HepG2 (cell line): ENCODE measurements at regions not wholly inside any gene's neighbourhood (a gene's known extent, or its start where the extent isn't known, plus 50 kb on each side); places are given as distances from the start of the nearest gene placed in this dataset.

Experiments used
- ATAC-seq: fragments of 200-7000 bp; cut with Tn5 transposase; 3 replicates; pipeline ENCODE4 v1.9.1; 2020; ENCODE audit warnings: mild to moderate bottlenecking, moderate library complexity
- BruUV-seq: library from RNA; stranded (reverse); fragments of 400-500 nt; replicated peaks from 2 replicates; lab custom pipeline; 2021; lab: Mats Ljungman, UMichigan
- CTCF ChIA-PET: fragments of 300-600 bp; formaldehyde crosslinking; extraction: SDS; loops from one replicate; lab custom pipeline; 2021; ENCODE audit warnings: low total read pairs, inconsistent platforms, low intra/inter-chr PET ratio; lab: Yijun Ruan, JAX
- POLR2A ChIA-PET: fragments of 350-600 bp; sonication (Branson Sonifier 250); formaldehyde crosslinking; loops from one replicate; lab custom pipeline; 2020; ENCODE audit warnings: antibody characterized with exemption, inconsistent platforms; lab: Yijun Ruan, JAX
- DNase-seq: peaks from one replicate; pipeline ENCODE4 v3.0.0-alpha.2; 2015; ENCODE audit warnings: low spot score
- FAIRE-seq: peaks from 3 replicates; lab custom pipeline; 2011; peaks lifted over from hg19 to GRCh38; lab: Jason Lieb, UNC
- H2AFZ ChIP-seq: one replicate; pipeline ENCODE4 v1.6.1; 2011; ENCODE audit warnings: low read length, inconsistent platforms
- H3K27ac ChIP-seq: fragments of 300-600 bp; 3 replicates; pipeline ENCODE4 v1.8.0; 2011; ENCODE audit warnings: mixed run types, mild to moderate bottlenecking, mixed read lengths, low read length, inconsistent platforms; ENCODE audit not compliant: insufficient read depth; ENCODE audit errors: extremely low read length
- H3K27me3 ChIP-seq, 2 experiments: fragments of 200-600 bp in 1 of 2; 2 replicates in 1 of 2; 3 replicates in 1 of 2; pipeline versions ENCODE4 v1.6.0 to v1.8.0; 2011; ENCODE audit warnings: low read length in 2 of 2, mild to moderate bottlenecking in 2 of 2, moderate library complexity in 2 of 2, inconsistent platforms in 1 of 2; ENCODE audit not compliant: insufficient read depth in 2 of 2, control insufficient read depth in 1 of 2
- H3K36me3 ChIP-seq, 2 experiments: fragments of 200-600 bp in 1 of 2; replicated peaks in 1 of 2; 2 replicates in 1 of 2; 3 replicates in 1 of 2; pipeline versions ENCODE4 v1.5.1 to v1.8.0; 2011; ENCODE audit warnings: low read length in 2 of 2, inconsistent platforms in 1 of 2; ENCODE audit not compliant: insufficient read depth in 2 of 2, control insufficient read depth in 1 of 2
- H3K4me1 ChIP-seq: 2 replicates; pipeline ENCODE4 v1.5.1; 2012; ENCODE audit warnings: low read length, inconsistent platforms; ENCODE audit not compliant: insufficient read depth
- H3K4me2 ChIP-seq: 2 replicates; pipeline ENCODE4 v1.6.0; 2011; ENCODE audit warnings: low read depth, low read length, inconsistent platforms
- H3K4me3 ChIP-seq, 3 experiments: fragments of 200-600 bp in 1 of 3; sonication (generic), shearing (Covaris generic) in 1 of 3; replicated peaks in 1 of 3; 2 replicates each; pipeline ENCODE4 v1.5.1; 2011 to 2016; ENCODE audit warnings: low read length in 3 of 3, inconsistent platforms in 2 of 3, low read depth in 2 of 3, mild to moderate bottlenecking in 2 of 3, control low read depth in 1 of 3, mixed read lengths in 1 of 3; ENCODE audit not compliant: insufficient read depth in 1 of 3
- H3K79me2 ChIP-seq: one replicate; pipeline ENCODE4 v1.6.1; 2011; ENCODE audit warnings: low read length, inconsistent platforms; ENCODE audit not compliant: insufficient read depth
- H3K9ac ChIP-seq: 2 replicates; pipeline ENCODE4 v1.6.0; 2011; ENCODE audit warnings: mild to moderate bottlenecking, low read depth, low read length, inconsistent platforms; ENCODE audit not compliant: insufficient read depth
- H3K9me3 ChIP-seq: 2 replicates; pipeline ENCODE4 v1.5.1; 2012; ENCODE audit warnings: mild to moderate bottlenecking, low read length
- H4K20me1 ChIP-seq: 2 replicates; pipeline ENCODE4 v1.6.0; 2011; ENCODE audit warnings: inconsistent platforms, mild to moderate bottlenecking, low read length, moderate library complexity; ENCODE audit not compliant: insufficient read depth
- BCL6 ChIP-seq: IDR thresholded peaks from 2 replicates; pipeline ENCODE4 v1.6.1; 2016; ENCODE audit warnings: missing genetic modification reagents, missing compliant biosample characterization
- BHLHE40 ChIP-seq: IDR thresholded peaks from 2 replicates; pipeline ENCODE4 v1.6.1; 2011; ENCODE audit warnings: low read length, improper control_type of control experiment
- CEBPB ChIP-seq: IDR thresholded peaks from 2 replicates; pipeline ENCODE4 v1.6.1; 2011; ENCODE audit warnings: low read depth, low read length, improper control_type of control experiment, borderline replicate concordance
- ELF4 ChIP-seq: sonication (generic); formaldehyde crosslinking; IDR thresholded peaks from 2 replicates; pipeline ENCODE4 v1.5.0; 2020; ENCODE audit warnings: missing genetic modification reagents, mild to moderate bottlenecking, moderate library complexity, borderline replicate concordance
- FOSL2 ChIP-seq: sonication (generic); formaldehyde crosslinking; IDR thresholded peaks from 2 replicates; pipeline ENCODE4 v1.4.0; 2020; ENCODE audit warnings: missing genetic modification reagents
- FOXA1 ChIP-seq, 2 experiments: fragments of 450-650 bp in 1 of 2; sonication (generic) in 1 of 2; formaldehyde crosslinking in 1 of 2; IDR thresholded peaks; 2 replicates each; pipeline versions ENCODE4 v1.4.0 to v1.6.1; 2016 to 2020; ENCODE audit warnings: missing genetic modification reagents in 1 of 2
- GABPB1 ChIP-seq: IDR thresholded peaks from 2 replicates; pipeline ENCODE4 v1.6.1; 2016; ENCODE audit warnings: mild to moderate bottlenecking, missing genetic modification reagents, moderate library complexity, missing compliant biosample characterization
- GPN1 ChIP-seq: sonication (generic); formaldehyde crosslinking; IDR thresholded peaks from 2 replicates; pipeline ENCODE4 v1.5.1; 2020; ENCODE audit warnings: missing genetic modification reagents, borderline replicate concordance
- HNF4G ChIP-seq, 2 experiments: sonication (generic) in 1 of 2; formaldehyde crosslinking in 1 of 2; IDR thresholded peaks; 2 replicates each; pipeline versions ENCODE4 v1.4.0 to v1.6.1; 2011 to 2020; ENCODE audit warnings: borderline replicate concordance in 2 of 2, low read depth in 2 of 2, mild to moderate bottlenecking in 2 of 2, low read length in 1 of 2, missing genetic modification reagents in 1 of 2, moderate library complexity in 1 of 2
- KLF16 ChIP-seq, 2 experiments: sonication (generic) in 1 of 2; formaldehyde crosslinking in 1 of 2; IDR thresholded peaks; 2 replicates each; pipeline versions ENCODE4 v1.6.1 to v1.8.0; 2016 to 2023; ENCODE audit warnings: missing genetic modification reagents in 2 of 2, missing compliant biosample characterization in 1 of 2
- NFE2L2 ChIP-seq: fragments of 150-350 bp; IDR thresholded peaks from 2 replicates; pipeline ENCODE4 v1.6.1; 2014; ENCODE audit warnings: low read length
- RBAK ChIP-seq: sonication (generic); formaldehyde crosslinking; IDR thresholded peaks from 2 replicates; pipeline ENCODE4 v1.5.1; 2020; ENCODE audit warnings: mild to moderate bottlenecking, missing genetic modification reagents
- SATB2 ChIP-seq: sonication (generic); formaldehyde crosslinking; IDR thresholded peaks from 2 replicates; pipeline ENCODE4 v1.5.0; 2020; ENCODE audit warnings: missing genetic modification reagents
- SIX4 ChIP-seq: sonication (generic); formaldehyde crosslinking; IDR thresholded peaks from 2 replicates; pipeline ENCODE4 v1.4.0; 2020; ENCODE audit warnings: missing genetic modification reagents
- ZBTB33 ChIP-seq: sonication (generic); formaldehyde crosslinking; IDR thresholded peaks from 2 replicates; pipeline ENCODE4 v1.4.0; 2020; ENCODE audit warnings: missing genetic modification reagents
- ZBTB38 ChIP-seq: sonication (generic); formaldehyde crosslinking; IDR thresholded peaks from 2 replicates; pipeline ENCODE4 v1.5.1; 2020; ENCODE audit warnings: mild to moderate bottlenecking, missing genetic modification reagents
- ZMAT3 ChIP-seq: sonication (generic); formaldehyde crosslinking; conservative IDR thresholded peaks from 2 replicates; pipeline ENCODE4 v1.7.0; 2021; ENCODE audit warnings: missing genetic modification reagents
- ZNF382 ChIP-seq: sonication (generic); formaldehyde crosslinking; IDR thresholded peaks from 2 replicates; pipeline ENCODE4 v1.5.0; 2020; ENCODE audit warnings: missing genetic modification reagents, mild to moderate bottlenecking, borderline replicate concordance
- ZNF383 ChIP-seq: sonication (generic); formaldehyde crosslinking; IDR thresholded peaks from 2 replicates; pipeline ENCODE4 v1.4.0; 2020; ENCODE audit warnings: missing genetic modification reagents, mild to moderate bottlenecking, borderline replicate concordance
- ZNF747 ChIP-seq: sonication (generic); formaldehyde crosslinking; IDR thresholded peaks from 2 replicates; pipeline ENCODE4 v1.8.1; 2023; ENCODE audit warnings: missing genetic modification reagents, mild to moderate bottlenecking, borderline replicate concordance
- ZSCAN29 ChIP-seq: sonication (generic); formaldehyde crosslinking; conservative IDR thresholded peaks from 2 replicates; pipeline ENCODE4 v1.4.0; 2020; ENCODE audit warnings: mild to moderate bottlenecking, missing genetic modification reagents
- WGBS: methylation state at CpG from one replicate; pipeline ENCODE4 v1.1.6; 2017; ENCODE audit warnings: low lambda C conversion rate; 5-methylcytosine and 5-hydroxymethylcytosine counted together
- in situ Hi-C: cut with HindIII; loops from 2 replicates; pipeline ENCODE4 v1.10.0; 2017; ENCODE audit warnings: low pct_unique_long_range_greater_than_20kb; ENCODE audit not compliant: extremely low pct_ligation_motif_present
- intact Hi-C: fragments of 100-400 bp; cut with micrococcal nuclease; formaldehyde crosslinking; loops from one replicate; pipeline ENCODE4 v1.10.0; 2022; ENCODE audit not compliant: unreplicated experiment
- TF ChIP-seq, protein P1 (sequence below): IDR thresholded peaks from 2 replicates; pipeline ENCODE4 v1.6.1; 2016

- H3K27ac ChIP-seq: peak overlapping the region; percentile 100
- peaks cover 53% of the 10 kb centered on the region for H3K4me1 ChIP-seq
- in situ Hi-C loops (no loop called here), intact Hi-C loops (loop anchor here (5.0 kb wide), 1 partner anchor 35 kb away; no protein-coding TSS in a partner anchor)
- WGBS: 9% methylated on average over 8 of the region's 8 CpGs
- BruUV-seq: no TSS peak
- DNase-seq (peak; percentile 94), ATAC-seq (peak; percentile 84), FAIRE-seq (peak; percentile 67)
- H3K36me3 ChIP-seq: no peaks in the 10 kb centered on the region
- ChIA-PET CTCF (no interaction called here), POLR2A (interaction anchor here (0.8 to 2.4 kb wide), 5 partner anchors 9 to 193 kb away, joined by 3 to 18 read pairs (median 6); partner anchors contain the start of genes GPBP1 and SETD9)
- H3K27me3 ChIP-seq: no peaks in the 10 kb centered on the region
- no peak overlapping the region for H2AFZ ChIP-seq
- peak overlapping the region; percentile 74 for H3K9ac ChIP-seq
- peak overlapping the region; percentile 79 for H3K4me2 ChIP-seq
- H4K20me1 ChIP-seq: no peaks in the 10 kb centered on the region
- peaks cover 12% of the 10 kb centered on the region; the same call in 1 of the 2 replicates for H3K9me3 ChIP-seq
- peak overlapping the region; percentile 38 to 65 (median 55); a peak in 5 of 6 replicates for H3K4me3 ChIP-seq
- H3K79me2 ChIP-seq: no peaks in the 10 kb centered on the region
- TF ChIP-seq, protein P1, sequence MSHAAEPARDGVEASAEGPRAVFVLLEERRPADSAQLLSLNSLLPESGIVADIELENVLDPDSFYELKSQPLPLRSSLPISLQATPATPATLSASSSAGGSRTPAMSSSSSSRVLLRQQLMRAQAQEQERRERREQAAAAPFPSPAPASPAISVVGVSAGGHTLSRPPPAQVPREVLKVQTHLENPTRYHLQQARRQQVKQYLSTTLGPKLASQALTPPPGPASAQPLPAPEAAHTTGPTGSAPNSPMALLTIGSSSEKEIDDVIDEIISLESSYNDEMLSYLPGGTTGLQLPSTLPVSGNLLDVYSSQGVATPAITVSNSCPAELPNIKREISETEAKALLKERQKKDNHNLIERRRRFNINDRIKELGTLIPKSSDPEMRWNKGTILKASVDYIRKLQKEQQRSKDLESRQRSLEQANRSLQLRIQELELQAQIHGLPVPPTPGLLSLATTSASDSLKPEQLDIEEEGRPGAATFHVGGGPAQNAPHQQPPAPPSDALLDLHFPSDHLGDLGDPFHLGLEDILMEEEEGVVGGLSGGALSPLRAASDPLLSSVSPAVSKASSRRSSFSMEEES (CRISPR knock-in tag): peak; percentile 40; the same call in 1 of the 2 replicates
- TF ChIP-seq ZSCAN29 (no peak), GABPB1 (CRISPR knock-in tag) (no peak), ZMAT3 (CRISPR knock-in tag) (no peak), BHLHE40 (no peak), NFE2L2 (no peak), ZNF383 (CRISPR knock-in tag) (no peak), HNF4G (IDR thresholded peaks at IDR 0.05; ENCODE audit: borderline replicate concordance, low read depth, low read length) (peak; percentile 81; the same call in 1 of the 2 replicates), HNF4G (CRISPR knock-in tag; IDR thresholded peaks at IDR 0.05; ENCODE audit: borderline replicate concordance, low read depth) (no peak), KLF16 (CRISPR knock-in tag; IDR thresholded peaks at IDR 0.05) (no peak), FOSL2 (peak; percentile 32; the same call in 1 of the 2 replicates), ZBTB33 (CRISPR knock-in tag) (no peak), ZNF747 (CRISPR knock-in tag) (no peak), BCL6 (CRISPR knock-in tag) (0 out of 2 replicates have a peak, but pooled peaks have one; percentile 43), RBAK (CRISPR knock-in tag) (no peak), ELF4 (CRISPR knock-in tag) (no peak), CEBPB (no peak; the same call in 1 of the 2 replicates), FOXA1 (IDR thresholded peaks at IDR 0.05) (no peak), FOXA1 (CRISPR knock-in tag; IDR thresholded peaks at IDR 0.05) (peak; percentile 51), ZBTB38 (CRISPR knock-in tag) (no peak), SATB2 (CRISPR knock-in tag) (no peak), ZNF382 (CRISPR knock-in tag) (no peak), GPN1 (CRISPR knock-in tag) (no peak), SIX4 (CRISPR knock-in tag) (0 out of 2 replicates have a peak, but pooled peaks have one; percentile 20)
Observed at GRCh38 chr5:57102189-57102904, 71.5 kb upstream of the GPBP1 start.
